Neural progenitor cell (in vitro differentiated cells): ENCODE measurements at regions not wholly inside any gene's neighbourhood (a gene's known extent, or its start where the extent isn't known, plus 50 kb on each side); places are given as distances from the start of the nearest gene placed in this dataset.

Source experiments
- CTCF ChIP-seq: fragments of 200-600 bp; sonication (generic); IDR thresholded peaks from 2 replicates; pipeline ENCODE4 v1.5.1; 2017; ENCODE audit warnings: antibody characterized with exemption, mild to moderate bottlenecking
- EZH2 ChIP-seq: fragments of 200-600 bp; sonication (generic); IDR thresholded peaks from 2 replicates; pipeline ENCODE4 v1.6.1; 2017; ENCODE audit warnings: antibody characterized with exemption, mild to moderate bottlenecking, moderate library complexity
- EZH2phosphoT487 ChIP-seq: fragments of 200-600 bp; sonication (generic); IDR thresholded peaks from 2 replicates; pipeline ENCODE4 v1.6.1; 2017; ENCODE audit warnings: antibody characterized with exemption

GRCh38 chr18:2351126-2351850 is 220.0 kb downstream of the METTL4 start:
- TF ChIP-seq EZH2 (no peak), CTCF (no peak), EZH2phosphoT487 (no peak)
